ENCODE measurements at regions not wholly inside any gene's neighbourhood (a gene's known extent, or its start where the extent isn't known, plus 50 kb on each side); places are given as distances from the start of the nearest gene placed in this dataset.

GRCh38 chr10:131811630-131812403 is 89.0 kb upstream of the PPP2R2D start:
- H3K27me3 ChIP-seq (ENCODE audit: low read depth): peaks cover 19% of the 10 kb centered on the region

GRCh38 chr10:131812736-131813604 is 87.8 kb upstream of the PPP2R2D start:
- ATAC-seq (no peak), DNase-seq (no peak)
- Histone ChIP-seq H3K36me3 (no peaks in the 10 kb centered on the region), H3K4me1 (no peaks in the 10 kb centered on the region), H3K4me3 (no peak overlapping the region), H3K27ac (no peak overlapping the region), H3K9me3 (no peaks in the 10 kb centered on the region), H3K27me3 (ENCODE audit: low read depth) (peaks cover 19% of the 10 kb centered on the region)
- no peak for TF ChIP-seq CTCF (IDR thresholded peaks at IDR 0.05)
- intact Hi-C loops (cut with DNase I): no loop called here

More at GRCh38 chr10:131811630-131812403, 89.0 kb upstream of the PPP2R2D start:
- Histone ChIP-seq H3K36me3 (no peaks in the 10 kb centered on the region), H3K9me3 (no peaks in the 10 kb centered on the region), H3K4me3 (no peak overlapping the region), H3K27ac (no peak overlapping the region), H3K4me1 (no peaks in the 10 kb centered on the region)
- no peak for TF ChIP-seq CTCF (IDR thresholded peaks at IDR 0.05)
- intact Hi-C loops (cut with DNase I): no loop called here
- ATAC-seq (no peak), DNase-seq (no peak)

GRCh38 chr10:131814567-131815265 is 86.1 kb upstream of the PPP2R2D start:
- H3K27me3 ChIP-seq (ENCODE audit: low read depth): peaks cover 29% of the 10 kb centered on the region
- H3K27ac ChIP-seq: no peak overlapping the region
- no peak for ATAC-seq
- DNase-seq: no peak
- intact Hi-C loops (cut with DNase I): no loop called here
- H3K9me3 ChIP-seq: no peaks in the 10 kb centered on the region
- H3K4me3 ChIP-seq: no peak overlapping the region
- H3K4me1 ChIP-seq: no peaks in the 10 kb centered on the region
- H3K36me3 ChIP-seq: no peaks in the 10 kb centered on the region
- no peak for TF ChIP-seq CTCF (IDR thresholded peaks at IDR 0.05)

- Histone ChIP-seq H3K4me3 (no peak overlapping the region), H3K4me1 (no peaks in the 10 kb centered on the region), H3K36me3 (no peaks in the 10 kb centered on the region), H3K27ac (no peak overlapping the region), H3K9me3 (no peaks in the 10 kb centered on the region), H3K27me3 (ENCODE audit: low read depth) (peaks cover 29% of the 10 kb centered on the region)
- intact Hi-C loops (cut with DNase I): no loop called here
- no peak for TF ChIP-seq CTCF (IDR thresholded peaks at IDR 0.05)
- DNase-seq (no peak), ATAC-seq (no peak)
Observed at GRCh38 chr10:131815266-131816156, 85.3 kb upstream of the PPP2R2D start.
